ENCODE measurements at regions not wholly inside any gene's neighbourhood (a gene's known extent, or its start where the extent isn't known, plus 50 kb on each side); places are given as distances from the start of the nearest gene placed in this dataset.

GRCh38 chr14:80264702-80265101 lies 53.4 kb upstream of the DIO2 start:
- Histone ChIP-seq H3K79me2 (ENCODE audit: control insufficient read depth, low read length) (no peaks in the 10 kb centered on the region), H3K4me1 (ENCODE audit: control insufficient read depth, low read length) (no peaks in the 10 kb centered on the region), H3K9me3 (ENCODE audit: control insufficient read depth, insufficient read depth, low read length) (no peaks in the 10 kb centered on the region), H3K4me3 (ENCODE audit: low read length) (no peak overlapping the region), H3K27ac (ENCODE audit: low read depth, low read length) (no peak overlapping the region), H3K9me2 (replicated peaks; ENCODE audit: control insufficient read depth, low read length) (no peaks in the 10 kb centered on the region), H4K20me1 (ENCODE audit: control insufficient read depth, insufficient read depth, low read depth, low read length) (no peaks in the 10 kb centered on the region), H3K36me3 (ENCODE audit: control insufficient read depth, low read length) (no peaks in the 10 kb centered on the region), H3K4me2 (ENCODE audit: low read length) (no peak overlapping the region), H3K27me3 (ENCODE audit: control insufficient read depth, low read length) (no peaks in the 10 kb centered on the region), H3F3A (ENCODE audit: control insufficient read depth, insufficient read depth) (no peaks in the 10 kb centered on the region)
- TF ChIP-seq EZH2phosphoT487 (IDR thresholded peaks at IDR 0.05; ENCODE audit: borderline replicate concordance, low read length), result no peak
- no peak for TF ChIP-seq CTCF (IDR thresholded peaks at IDR 0.05; ENCODE audit: low read depth, low read length, poor library complexity, severe bottlenecking)

All from DOHH2 (cell line).